Coronary artery (tissue), 2 donors: ENCODE measurements at regions not wholly inside any gene's neighbourhood (a gene's known extent, or its start where the extent isn't known, plus 50 kb on each side); places are given as distances from the start of the nearest gene placed in this dataset.

Source experiments
- DNase-seq: peaks from one replicate; pipeline ENCODE4 v3.0.0-alpha.2; 2017; ENCODE audit warnings: low spot score
- H3K27ac ChIP-seq, 2 donors: fragments of 200-600 bp; sonication (generic); one replicate each; pipeline ENCODE4 v1.5.1; 2016 to 2019
- H3K4me3 ChIP-seq: fragments of 200-600 bp; sonication (generic); 2 replicates; pipeline ENCODE4 v1.5.1; 2016; ENCODE audit warnings: mild to moderate bottlenecking, moderate library complexity
- TF ChIP-seq, protein P1 (sequence below): fragments of 200-600 bp; sonication (generic); IDR thresholded peaks from one replicate; pipeline ENCODE4 v1.5.1; 2019; ENCODE audit warnings: antibody characterized with exemption

GRCh38 chr10:10477844-10478243 lies 539.8 kb upstream of the CELF2 start:
- no peak for DNase-seq

GRCh38 chr10:10479465-10479864 lies 538.2 kb upstream of the CELF2 start:
- TF ChIP-seq, protein P1, sequence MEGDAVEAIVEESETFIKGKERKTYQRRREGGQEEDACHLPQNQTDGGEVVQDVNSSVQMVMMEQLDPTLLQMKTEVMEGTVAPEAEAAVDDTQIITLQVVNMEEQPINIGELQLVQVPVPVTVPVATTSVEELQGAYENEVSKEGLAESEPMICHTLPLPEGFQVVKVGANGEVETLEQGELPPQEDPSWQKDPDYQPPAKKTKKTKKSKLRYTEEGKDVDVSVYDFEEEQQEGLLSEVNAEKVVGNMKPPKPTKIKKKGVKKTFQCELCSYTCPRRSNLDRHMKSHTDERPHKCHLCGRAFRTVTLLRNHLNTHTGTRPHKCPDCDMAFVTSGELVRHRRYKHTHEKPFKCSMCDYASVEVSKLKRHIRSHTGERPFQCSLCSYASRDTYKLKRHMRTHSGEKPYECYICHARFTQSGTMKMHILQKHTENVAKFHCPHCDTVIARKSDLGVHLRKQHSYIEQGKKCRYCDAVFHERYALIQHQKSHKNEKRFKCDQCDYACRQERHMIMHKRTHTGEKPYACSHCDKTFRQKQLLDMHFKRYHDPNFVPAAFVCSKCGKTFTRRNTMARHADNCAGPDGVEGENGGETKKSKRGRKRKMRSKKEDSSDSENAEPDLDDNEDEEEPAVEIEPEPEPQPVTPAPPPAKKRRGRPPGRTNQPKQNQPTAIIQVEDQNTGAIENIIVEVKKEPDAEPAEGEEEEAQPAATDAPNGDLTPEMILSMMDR, result no peak
- no peak for DNase-seq
- Histone ChIP-seq H3K4me3 (no peak overlapping the region), H3K27ac (no peak overlapping the region)

More at GRCh38 chr10:10477844-10478243, 539.8 kb upstream of the CELF2 start:
- Histone ChIP-seq H3K27ac (no peak overlapping the region), H3K4me3 (no peak overlapping the region)
- TF ChIP-seq, protein P1, result no peak

DNA sequence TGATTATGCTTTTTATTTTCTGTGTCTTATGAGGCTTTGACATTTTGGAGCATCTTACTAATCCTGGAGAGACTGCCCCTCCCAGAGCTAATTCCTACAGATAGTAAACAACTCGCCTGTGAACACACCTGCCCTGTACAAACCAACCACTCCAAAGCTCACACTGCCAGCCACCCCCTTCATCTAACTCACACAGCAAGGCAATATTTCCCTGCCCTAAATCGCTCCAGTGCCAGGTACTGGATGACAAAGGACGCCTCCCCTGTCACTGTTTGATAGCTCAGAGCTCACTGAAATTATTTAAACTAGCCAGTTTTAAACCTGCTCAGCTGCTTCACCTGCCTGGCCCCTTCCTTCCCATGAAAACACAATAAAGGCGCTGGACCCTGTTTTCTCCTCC lies 535.1 kb upstream of the CELF2 start:
- H3K27ac ChIP-seq, result no peak overlapping the region
- no peak overlapping the region for H3K4me3 ChIP-seq
- no peak for DNase-seq
- TF ChIP-seq, protein P1, result no peak

DNA sequence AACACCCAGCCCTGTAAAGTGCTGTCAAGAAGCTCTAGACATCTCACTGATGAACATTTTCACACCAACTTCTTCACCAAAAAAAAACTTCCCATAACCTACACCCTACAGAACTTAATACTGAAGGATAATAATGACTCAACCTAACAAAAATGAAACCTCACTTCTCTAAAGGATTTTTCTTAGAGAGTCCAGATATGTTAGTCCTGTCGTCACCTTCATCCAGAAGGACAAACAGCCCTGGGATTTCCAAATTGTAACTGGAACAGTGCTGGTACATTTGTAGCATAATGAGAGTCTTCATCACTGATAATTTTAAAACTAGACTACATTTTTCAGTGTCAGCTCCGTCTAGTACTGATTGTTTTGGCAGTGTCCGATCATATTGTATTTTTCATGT lies 528.6 kb upstream of the CELF2 start:
- TF ChIP-seq, protein P1, result no peak
- DNase-seq, result no peak
- Histone ChIP-seq H3K4me3 (no peak overlapping the region), H3K27ac (no peak overlapping the region)

- no peak overlapping the region for H3K27ac ChIP-seq
- no peak overlapping the region for H3K4me3 ChIP-seq
- DNase-seq, result no peak
- TF ChIP-seq, protein P1, result no peak
Measured at GRCh38 chr10:10489805-10490571, 527.7 kb upstream of the CELF2 start.

DNA sequence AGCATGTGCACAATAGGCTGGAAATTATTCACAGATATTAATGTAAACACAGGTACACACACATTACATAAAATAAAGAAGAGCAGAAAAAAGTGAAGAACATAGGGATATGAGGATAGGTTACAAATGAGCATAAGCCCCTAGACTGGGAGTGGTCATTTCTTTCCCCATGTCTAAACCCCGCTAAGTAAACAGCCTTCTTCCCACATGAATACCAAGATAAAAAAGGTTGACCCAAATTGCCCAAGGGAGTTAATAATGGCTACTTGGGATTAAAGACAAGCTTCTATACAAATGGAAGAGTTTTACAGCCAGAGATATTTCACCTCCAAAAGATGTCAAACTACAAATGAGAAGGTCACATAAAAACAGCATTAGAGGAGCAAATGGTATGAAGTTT lies 527.1 kb upstream of the CELF2 start:
- TF ChIP-seq, protein P1, result no peak
- no peak for DNase-seq

DNA sequence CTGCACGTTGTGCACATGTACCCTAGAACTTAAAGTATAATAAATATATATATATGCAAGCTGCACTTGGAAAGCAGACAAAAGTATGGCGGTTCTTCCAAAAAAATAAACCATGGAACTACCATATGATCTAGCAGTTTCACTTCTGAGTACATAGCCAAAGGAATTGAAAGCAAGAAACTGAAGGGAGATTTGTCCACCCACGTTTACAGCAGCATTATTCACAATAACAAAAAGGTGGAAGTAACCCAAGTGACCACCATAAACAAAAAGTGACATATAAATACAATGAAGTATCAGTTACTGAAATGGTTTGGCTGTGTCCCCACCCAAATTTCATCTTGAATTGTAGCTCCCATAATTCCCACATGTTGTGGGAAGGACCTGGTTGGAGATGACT lies 525.3 kb upstream of the CELF2 start:
- TF ChIP-seq, protein P1, result no peak
- H3K27ac ChIP-seq, result no peak overlapping the region
- no peak for DNase-seq
- no peak overlapping the region for H3K4me3 ChIP-seq

More for the DNA sequence above, 527.1 kb upstream of the CELF2 start:
- no peak overlapping the region for H3K4me3 ChIP-seq
- no peak overlapping the region for H3K27ac ChIP-seq
